Tibial nerve (tissue), 3 donors: ENCODE measurements at regions not wholly inside any gene's neighbourhood (a gene's known extent, or its start where the extent isn't known, plus 50 kb on each side); places are given as distances from the start of the nearest gene placed in this dataset.

Source experiments
- CTCF ChIP-seq, 5 experiments: fragments of 200-600 bp in 3 of 5; fragments of 450-650 bp in 2 of 5; sonication (generic) in 3 of 5; IDR thresholded peaks; one replicate each; pipeline ENCODE4 v1.5.1; 2016 to 2019; ENCODE audit warnings: antibody characterized with exemption in 5 of 5, mild to moderate bottlenecking in 3 of 5, moderate library complexity in 2 of 5
- POLR2A ChIP-seq, 2 donors: fragments of 450-650 bp; IDR thresholded peaks; one replicate each; pipeline ENCODE4 v1.6.1; 2017; ENCODE audit warnings: antibody characterized with exemption in 2 of 2, mild to moderate bottlenecking in 2 of 2, moderate library complexity in 2 of 2

GRCh38 chr2:111652038-111652437 lies 232.0 kb downstream of the ANAPC1 start:
- TF ChIP-seq POLR2A (IDR thresholded peaks at IDR 0.05) (no peak), CTCF (IDR thresholded peaks at IDR 0.05) (no peak)
